GM18498 (cell line): ENCODE measurements at regions not wholly inside any gene's neighbourhood (a gene's known extent, or its start where the extent isn't known, plus 50 kb on each side); places are given as distances from the start of the nearest gene placed in this dataset.
"Not testable (repeated sequence)": the region's sequence is repeated elsewhere in the genome, so short reads cannot be mapped to it uniquely, and the experiment has no call there.

Experiments
- ATAC-seq: cut with Tn5 transposase; IDR thresholded peaks from one replicate; pipeline ENCODE4 v1.9.1; 2021; ENCODE audit warnings: mild to moderate bottlenecking, moderate library complexity; ENCODE audit not compliant: unreplicated experiment

- ATAC-seq = no peak
These were observed 63.1 kb downstream of the MATN1 start for GRCh38 chr1:30660241-30660640.

- ATAC-seq = no peak
These were observed 63.7 kb downstream of the MATN1 start for GRCh38 chr1:30659702-30660101.

GRCh38 chr1:30658375-30658774, 65.0 kb downstream of the MATN1 start:
- not testable (repeated sequence) for ATAC-seq

- ATAC-seq = no peak
These were observed 65.4 kb downstream of the MATN1 start for GRCh38 chr1:30658014-30658336.

GRCh38 chr1:30657131-30658013, 66.0 kb downstream of the MATN1 start:
- no peak for ATAC-seq

GRCh38 chr1:30656171-30656940, 67.0 kb downstream of the MATN1 start:
- no peak for ATAC-seq

GRCh38 chr1:30655672-30656071, 67.7 kb downstream of the MATN1 start:
- no peak for ATAC-seq

- no peak for ATAC-seq
These were observed 69.2 kb downstream of the MATN1 start for GRCh38 chr1:30654188-30654587.

GRCh38 chr1:30652152-30652841, 71.1 kb downstream of the MATN1 start:
- ATAC-seq = no peak

- ATAC-seq = not testable (repeated sequence)
These were observed 72.0 kb downstream of the MATN1 start for GRCh38 chr1:30651395-30651794.

GRCh38 chr1:30650968-30651320, 72.4 kb downstream of the MATN1 start:
- no peak for ATAC-seq

GRCh38 chr1:30650038-30650967, 73.1 kb downstream of the MATN1 start:
- ATAC-seq = no peak

GRCh38 chr1:30649321-30649991, 73.9 kb downstream of the MATN1 start:
- ATAC-seq = no peak

- no peak for ATAC-seq
These were observed 74.9 kb downstream of the MATN1 start for GRCh38 chr1:30648408-30649000.

GRCh38 chr1:30645807-30646206, 77.6 kb downstream of the MATN1 start:
- no peak for ATAC-seq

- no peak for ATAC-seq
These were observed 80.8 kb downstream of the MATN1 start for GRCh38 chr1:30642391-30643120.

GRCh38 chr1:30641572-30642353, 81.6 kb downstream of the MATN1 start:
- no peak for ATAC-seq

- no peak for ATAC-seq
These were observed 83.4 kb downstream of the MATN1 start for GRCh38 chr1:30639881-30640452.
